DOHH2 (cell line): ENCODE measurements at regions not wholly inside any gene's neighbourhood (a gene's known extent, or its start where the extent isn't known, plus 50 kb on each side); places are given as distances from the start of the nearest gene placed in this dataset.

ENCODE experiments used
- H3F3A ChIP-seq: fragments of 200-600 bp; sonication (generic), shearing (Covaris generic); 2 replicates; pipeline ENCODE4 v1.6.0; 2016; ENCODE audit warnings: antibody characterized with exemption, mild to moderate bottlenecking; ENCODE audit not compliant: control insufficient read depth, insufficient read depth
- H3K27ac ChIP-seq: fragments of 200-600 bp; sonication (generic); 2 replicates; pipeline ENCODE4 v1.5.1; 2014; ENCODE audit warnings: low read depth, mild to moderate bottlenecking, low read length, moderate library complexity
- H3K27me3 ChIP-seq: fragments of 200-600 bp; sonication (generic); 2 replicates; pipeline ENCODE4 v1.6.1; 2014; ENCODE audit warnings: mild to moderate bottlenecking, low read length, mixed read lengths; ENCODE audit not compliant: control insufficient read depth
- H3K36me3 ChIP-seq: fragments of 200-600 bp; sonication (generic); 2 replicates; pipeline ENCODE4 v1.6.1; 2014; ENCODE audit warnings: mild to moderate bottlenecking, low read length, moderate library complexity, mixed read lengths; ENCODE audit not compliant: control insufficient read depth
- H3K4me1 ChIP-seq: fragments of 200-600 bp; sonication (generic); 2 replicates; pipeline ENCODE4 v1.6.1; 2014; ENCODE audit warnings: mild to moderate bottlenecking, low read length, mixed read lengths; ENCODE audit not compliant: control insufficient read depth
- H3K4me2 ChIP-seq: fragments of 200-600 bp; sonication (generic); 2 replicates; pipeline ENCODE4 v1.6.0; 2014; ENCODE audit warnings: mild to moderate bottlenecking, low read length, moderate library complexity
- H3K4me3 ChIP-seq: fragments of 200-600 bp; sonication (generic); 2 replicates; pipeline ENCODE4 v1.5.1; 2014; ENCODE audit warnings: mild to moderate bottlenecking, low read length, mixed read lengths
- H3K79me2 ChIP-seq: fragments of 200-600 bp; sonication (generic); 2 replicates; pipeline ENCODE4 v1.6.1; 2014; ENCODE audit warnings: mild to moderate bottlenecking, low read length, mixed read lengths; ENCODE audit not compliant: control insufficient read depth
- H3K9me2 ChIP-seq: fragments of 200-600 bp; sonication (generic); replicated peaks from 2 replicates; pipeline ENCODE4 v1.6.1; 2014; ENCODE audit warnings: mild to moderate bottlenecking, low read length, mixed read lengths; ENCODE audit not compliant: control insufficient read depth
- H3K9me3 ChIP-seq: fragments of 200-600 bp; sonication (generic); 2 replicates; pipeline ENCODE4 v1.6.1; 2014; ENCODE audit warnings: antibody characterized with exemption, low read length, mixed read lengths; ENCODE audit not compliant: control insufficient read depth, insufficient read depth
- H4K20me1 ChIP-seq: fragments of 200-600 bp; sonication (generic); 2 replicates; pipeline ENCODE4 v1.6.0; 2014; ENCODE audit warnings: low read depth, mild to moderate bottlenecking, antibody characterized with exemption, low read length, moderate library complexity; ENCODE audit not compliant: control insufficient read depth, insufficient read depth
- CTCF ChIP-seq: fragments of 200-600 bp; sonication (generic); IDR thresholded peaks from one replicate; pipeline ENCODE4 v1.5.1; 2014; ENCODE audit warnings: antibody characterized with exemption, mild to moderate bottlenecking, low read depth, low read length; ENCODE audit not compliant: poor library complexity, severe bottlenecking
- EZH2phosphoT487 ChIP-seq: fragments of 200-600 bp; sonication (generic); IDR thresholded peaks from 2 replicates; pipeline ENCODE4 v1.6.1; 2017; ENCODE audit warnings: borderline replicate concordance, mild to moderate bottlenecking, antibody characterized with exemption, low read length, moderate library complexity, mixed read lengths

GRCh38 chr12:43004141-43004540 is 414.6 kb upstream of the PRICKLE1 start:
- Histone ChIP-seq H3K4me1 (no peaks in the 10 kb centered on the region), H3K9me2 (no peaks in the 10 kb centered on the region), H3K27me3 (no peaks in the 10 kb centered on the region), H3K79me2 (no peaks in the 10 kb centered on the region), H4K20me1 (no peaks in the 10 kb centered on the region), H3K4me3 (no peak overlapping the region), H3K36me3 (no peaks in the 10 kb centered on the region), H3F3A (no peaks in the 10 kb centered on the region), H3K27ac (no peak overlapping the region), H3K9me3 (no peaks in the 10 kb centered on the region), H3K4me2 (no peak overlapping the region)
- TF ChIP-seq EZH2phosphoT487 (no peak), CTCF (no peak)

GRCh38 chr12:42996869-42997431 is 407.4 kb upstream of the PRICKLE1 start:
- Histone ChIP-seq H3K79me2 (no peaks in the 10 kb centered on the region), H3F3A (no peaks in the 10 kb centered on the region), H3K4me3 (no peak overlapping the region), H3K27ac (no peak overlapping the region), H3K4me2 (no peak overlapping the region), H3K4me1 (no peaks in the 10 kb centered on the region), H3K9me2 (no peaks in the 10 kb centered on the region), H3K36me3 (no peaks in the 10 kb centered on the region), H4K20me1 (no peaks in the 10 kb centered on the region), H3K27me3 (no peaks in the 10 kb centered on the region), H3K9me3 (no peaks in the 10 kb centered on the region)
- TF ChIP-seq EZH2phosphoT487 (no peak), CTCF (no peak)

GRCh38 chr12:42992826-42993225 is 403.3 kb upstream of the PRICKLE1 start:
- Histone ChIP-seq H3K4me3 (no peak overlapping the region), H3K4me2 (no peak overlapping the region), H3K79me2 (no peaks in the 10 kb centered on the region), H4K20me1 (no peaks in the 10 kb centered on the region), H3K9me2 (no peaks in the 10 kb centered on the region), H3K9me3 (no peaks in the 10 kb centered on the region), H3K27me3 (no peaks in the 10 kb centered on the region), H3K36me3 (no peaks in the 10 kb centered on the region), H3K27ac (no peak overlapping the region), H3K4me1 (no peaks in the 10 kb centered on the region), H3F3A (no peaks in the 10 kb centered on the region)
- no peak for TF ChIP-seq EZH2phosphoT487
- no peak for TF ChIP-seq CTCF
